Peyer's patch (tissue), 4 donors: ENCODE measurements at regions not wholly inside any gene's neighbourhood (a gene's known extent, or its start where the extent isn't known, plus 50 kb on each side); places are given as distances from the start of the nearest gene placed in this dataset.

Experiments
- DNase-seq, 3 donors: peaks; one replicate each; pipeline ENCODE4 v3.0.0-alpha.2; 2017 to 2019
- H3K27ac ChIP-seq, 4 donors: fragments of 200-600 bp; sonication (generic); one replicate each; pipeline ENCODE4 v1.5.1; 2016 to 2019
- H3K27me3 ChIP-seq, 2 donors: fragments of 200-600 bp; sonication (generic); one replicate each; pipeline ENCODE4 v1.5.1; 2019
- H3K36me3 ChIP-seq, 3 donors: fragments of 200-600 bp; sonication (generic); one replicate each; pipeline ENCODE4 v1.5.1; 2016 to 2019
- H3K4me1 ChIP-seq, 4 donors: fragments of 200-600 bp; sonication (generic); one replicate each; pipeline ENCODE4 v1.5.1; 2016 to 2019
- H3K4me3 ChIP-seq, 4 donors: fragments of 200-600 bp; sonication (generic); 1 replicate in 3 of 4; 2 replicates in 1 of 4; pipeline ENCODE4 v1.5.1; 2016 to 2019; ENCODE audit warnings: mild to moderate bottlenecking in 1 of 4
- H3K9me3 ChIP-seq, 4 donors: fragments of 200-600 bp; sonication (generic); one replicate each; pipeline ENCODE4 v1.5.1; 2016 to 2019; ENCODE audit warnings: mild to moderate bottlenecking in 1 of 4
- CTCF ChIP-seq, 6 experiments: fragments of 450-650 bp in 4 of 6; fragments of 200-600 bp in 2 of 6; sonication (generic) in 1 of 6; IDR thresholded peaks; one replicate each; pipeline ENCODE4 v1.5.1; 2017 to 2019; ENCODE audit warnings: antibody characterized with exemption in 6 of 6, mild to moderate bottlenecking in 3 of 6, moderate library complexity in 1 of 6
- POLR2A ChIP-seq, 2 donors: fragments of 450-650 bp; IDR thresholded peaks; one replicate each; pipeline ENCODE4 v1.5.1; 2017; ENCODE audit warnings: antibody characterized with exemption in 2 of 2, mild to moderate bottlenecking in 2 of 2, moderate library complexity in 2 of 2

- Histone ChIP-seq H3K9me3 (no peaks in the 10 kb centered on the region), H3K4me3 (no peak overlapping the region), H3K36me3 (no peaks in the 10 kb centered on the region), H3K4me1 (no peaks in the 10 kb centered on the region), H3K27me3 (no peaks in the 10 kb centered on the region), H3K27ac (peak overlapping the region; percentile 45 to 70 (median 63))
- no peak for TF ChIP-seq CTCF (IDR thresholded peaks at IDR 0.05)
- peak in 1 of 2 donors; percentile 46 for TF ChIP-seq POLR2A (IDR thresholded peaks at IDR 0.05)
- peak in 2 of 3 donors; percentile 35 to 72 for DNase-seq
These were observed 143.4 kb downstream of the UBE2E3 start for GRCh38 chr2:181123798-181124231.

DNA sequence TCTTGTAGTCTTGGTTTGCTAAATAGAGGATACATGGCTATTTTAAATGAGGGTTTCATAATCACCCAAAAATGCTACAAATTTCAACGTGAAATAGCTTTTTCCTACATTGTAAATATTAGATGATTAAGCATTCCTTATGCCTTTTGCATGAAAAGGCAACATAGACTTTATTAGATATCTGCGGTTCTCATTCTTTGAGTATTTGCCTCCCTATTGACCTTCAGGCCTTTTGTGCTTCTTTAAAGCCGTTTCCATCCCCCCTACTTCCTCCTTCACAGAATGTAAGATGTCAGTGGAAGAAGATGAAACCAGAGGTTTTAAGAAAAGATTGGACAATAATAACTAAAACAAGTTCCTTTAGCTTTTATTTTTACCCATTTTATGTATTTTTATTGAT lies 144.1 kb downstream of the UBE2E3 start:
- Histone ChIP-seq H3K27ac (peak overlapping the region; percentile 45 to 70 (median 63)), H3K9me3 (no peaks in the 10 kb centered on the region), H3K4me3 (no peak overlapping the region), H3K27me3 (no peaks in the 10 kb centered on the region), H3K4me1 (no peaks in the 10 kb centered on the region), H3K36me3 (no peaks in the 10 kb centered on the region)
- no peak for DNase-seq
- no peak for TF ChIP-seq POLR2A (IDR thresholded peaks at IDR 0.05)
- no peak for TF ChIP-seq CTCF (IDR thresholded peaks at IDR 0.05)

DNA sequence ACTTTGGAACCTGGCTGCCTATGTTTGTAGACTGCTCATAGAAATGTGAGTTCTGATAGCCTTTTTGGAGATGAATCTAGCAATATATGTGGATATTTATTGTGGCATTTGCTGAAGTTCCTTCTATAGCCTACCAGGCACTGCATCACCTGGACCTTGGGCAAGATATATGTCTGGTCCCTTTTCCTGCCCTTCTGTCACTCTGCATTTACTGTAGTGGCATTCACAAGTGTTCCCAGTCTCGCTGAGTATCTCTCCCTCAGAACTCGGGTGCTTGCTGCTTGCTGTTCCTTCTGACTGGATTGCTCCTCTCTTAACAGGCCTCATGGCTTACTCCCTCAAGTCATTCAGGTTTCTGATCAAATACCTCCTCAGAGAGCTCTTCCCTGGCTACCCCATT lies 145.0 kb downstream of the UBE2E3 start:
- H3K9me3 ChIP-seq: no peaks in the 10 kb centered on the region
- H3K36me3 ChIP-seq: no peaks in the 10 kb centered on the region
- H3K27me3 ChIP-seq: no peaks in the 10 kb centered on the region
- no peak overlapping the region for H3K4me3 ChIP-seq
- peak overlapping the region; percentile 45 to 70 (median 63) for H3K27ac ChIP-seq
- no peaks in the 10 kb centered on the region for H3K4me1 ChIP-seq
- TF ChIP-seq CTCF (IDR thresholded peaks at IDR 0.05) (no peak), POLR2A (IDR thresholded peaks at IDR 0.05) (no peak)
- no peak for DNase-seq

- Histone ChIP-seq H3K4me1 (no peaks in the 10 kb centered on the region), H3K36me3 (no peaks in the 10 kb centered on the region), H3K4me3 (peak overlapping the region in 1 of 4 donors; percentile 2), H3K27ac (peak overlapping the region; percentile 45 to 69 (median 60)), H3K27me3 (no peaks in the 10 kb centered on the region), H3K9me3 (no peaks in the 10 kb centered on the region)
- DNase-seq: no peak
- no peak for TF ChIP-seq CTCF (IDR thresholded peaks at IDR 0.05)
- no peak for TF ChIP-seq POLR2A (IDR thresholded peaks at IDR 0.05)
These were observed 146.0 kb downstream of the UBE2E3 start for GRCh38 chr2:181126311-181126868.

DNA sequence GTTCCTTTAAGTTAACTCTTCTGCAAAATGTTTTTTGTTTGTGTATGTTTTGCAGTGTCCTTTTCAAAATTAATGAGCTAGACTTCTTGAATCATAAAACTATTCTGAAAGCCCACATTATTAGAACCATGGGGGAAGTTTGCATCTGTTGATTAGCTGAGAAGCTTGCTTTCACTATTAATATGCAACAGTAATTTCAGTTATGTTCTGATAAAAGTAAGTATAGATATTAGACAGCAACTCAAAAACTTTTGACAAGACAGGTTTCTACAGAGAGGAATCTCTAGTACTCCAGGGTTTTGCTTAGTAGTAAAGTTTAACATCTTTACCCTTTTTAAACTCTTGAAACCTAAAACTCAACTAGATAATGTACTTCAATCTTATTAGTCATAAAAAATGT lies 147.8 kb downstream of the UBE2E3 start:
- no peak for TF ChIP-seq CTCF (IDR thresholded peaks at IDR 0.05)
- no peak for TF ChIP-seq POLR2A (IDR thresholded peaks at IDR 0.05)
- H3K27me3 ChIP-seq: no peaks in the 10 kb centered on the region
- H3K4me3 ChIP-seq: no peak overlapping the region
- H3K27ac ChIP-seq: peak overlapping the region in 3 of 4 donors; percentile 27 to 65 (median 45)
- H3K9me3 ChIP-seq: no peaks in the 10 kb centered on the region
- no peaks in the 10 kb centered on the region for H3K36me3 ChIP-seq
- no peaks in the 10 kb centered on the region for H3K4me1 ChIP-seq
- no peak for DNase-seq
